Activated CD4-positive, CD25-positive, alpha-beta regulatory T cell treated with anti-CD3 and anti-CD28 coated beads, Interleukin-2, amount 50 U/mL, for 72 hours (primary cell): ENCODE measurements at regions not wholly inside any gene's neighbourhood (a gene's known extent, or its start where the extent isn't known, plus 50 kb on each side); places are given as distances from the start of the nearest gene placed in this dataset.
"Not testable (repeated sequence)": the region's sequence is repeated elsewhere in the genome, so short reads cannot be mapped to it uniquely, and the experiment has no call there.

ENCODE experiments used
- DNase-seq: peaks from one replicate; pipeline ENCODE4 v3.0.0; 2021

DNA sequence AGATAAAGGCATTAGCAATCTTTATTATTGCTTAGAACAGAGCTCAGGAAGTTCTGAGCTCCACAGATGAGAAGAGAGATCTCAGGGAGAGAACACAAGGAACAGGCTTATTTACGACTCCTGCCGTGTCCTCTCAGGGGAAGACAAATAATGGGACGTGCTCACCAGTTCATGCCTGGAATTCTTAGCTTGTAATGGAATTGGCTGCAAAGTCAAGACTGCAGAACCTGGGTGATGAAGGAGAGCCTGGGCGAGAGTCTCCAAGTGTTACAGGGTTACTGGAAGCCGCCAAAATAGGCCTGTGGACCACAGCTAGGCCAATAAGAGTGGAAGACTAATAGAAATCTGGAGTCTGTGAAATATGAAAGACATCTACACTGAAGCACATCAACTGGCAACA is 174.5 kb upstream of the ADAMTSL1 start:
- DNase-seq = no peak

DNA sequence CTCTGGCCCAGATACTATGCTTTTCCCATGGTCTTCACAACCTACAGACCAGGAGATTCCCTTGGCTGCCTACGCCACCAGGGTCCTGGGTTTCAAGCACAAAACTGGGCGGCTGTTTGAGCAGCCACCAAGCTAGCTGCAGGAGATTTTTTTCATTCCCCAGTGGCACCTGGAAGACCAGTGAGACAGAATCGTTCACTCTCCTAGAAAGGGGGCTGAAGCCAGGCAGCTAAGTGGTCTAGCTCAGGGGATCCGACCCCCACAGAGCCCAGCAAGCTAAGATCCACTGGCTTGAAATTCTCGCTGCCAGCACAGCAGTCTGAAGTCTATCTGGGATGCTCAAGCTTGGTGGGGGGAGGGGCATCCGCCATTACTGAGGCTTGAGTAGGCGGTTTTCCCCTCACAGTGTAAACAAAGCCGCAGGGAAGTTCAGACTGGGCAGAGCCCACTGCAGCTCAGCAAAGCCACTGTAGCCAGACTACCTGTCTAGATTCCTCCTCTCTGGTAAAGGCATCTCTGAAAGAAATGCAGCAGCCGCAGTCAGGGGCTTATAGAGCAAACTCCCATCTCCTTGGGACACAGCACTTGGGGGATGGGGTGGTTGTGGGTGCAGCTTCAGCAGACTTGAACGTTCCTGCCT is 168.7 kb upstream of the ADAMTSL1 start:
- not testable (repeated sequence) for DNase-seq

- no peak for DNase-seq
Measured at GRCh38 chr9:18314316-18314715, 159.6 kb upstream of the ADAMTSL1 start.

DNA sequence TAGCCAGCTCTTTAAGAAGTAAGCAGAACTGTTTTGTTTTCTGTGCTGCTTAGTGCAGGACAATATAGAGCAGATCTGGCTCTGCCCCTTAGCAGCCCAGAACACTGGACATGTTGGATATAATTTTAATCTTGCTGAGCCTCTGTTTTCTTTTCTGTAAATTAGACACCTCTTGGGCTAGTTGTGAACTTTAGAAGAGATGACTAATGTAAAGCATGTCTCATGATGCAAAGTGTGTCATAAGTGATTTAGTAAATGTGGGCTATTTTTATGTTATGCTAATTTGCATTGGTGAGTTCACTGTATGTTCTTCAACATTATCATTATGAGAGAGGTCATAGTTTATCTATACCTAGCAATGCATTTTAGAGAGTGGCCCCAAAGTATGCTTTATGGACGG is 156.1 kb upstream of the ADAMTSL1 start:
- no peak for DNase-seq

GRCh38 chr9:18319918-18320445 is 154.0 kb upstream of the ADAMTSL1 start:
- no peak for DNase-seq

DNA sequence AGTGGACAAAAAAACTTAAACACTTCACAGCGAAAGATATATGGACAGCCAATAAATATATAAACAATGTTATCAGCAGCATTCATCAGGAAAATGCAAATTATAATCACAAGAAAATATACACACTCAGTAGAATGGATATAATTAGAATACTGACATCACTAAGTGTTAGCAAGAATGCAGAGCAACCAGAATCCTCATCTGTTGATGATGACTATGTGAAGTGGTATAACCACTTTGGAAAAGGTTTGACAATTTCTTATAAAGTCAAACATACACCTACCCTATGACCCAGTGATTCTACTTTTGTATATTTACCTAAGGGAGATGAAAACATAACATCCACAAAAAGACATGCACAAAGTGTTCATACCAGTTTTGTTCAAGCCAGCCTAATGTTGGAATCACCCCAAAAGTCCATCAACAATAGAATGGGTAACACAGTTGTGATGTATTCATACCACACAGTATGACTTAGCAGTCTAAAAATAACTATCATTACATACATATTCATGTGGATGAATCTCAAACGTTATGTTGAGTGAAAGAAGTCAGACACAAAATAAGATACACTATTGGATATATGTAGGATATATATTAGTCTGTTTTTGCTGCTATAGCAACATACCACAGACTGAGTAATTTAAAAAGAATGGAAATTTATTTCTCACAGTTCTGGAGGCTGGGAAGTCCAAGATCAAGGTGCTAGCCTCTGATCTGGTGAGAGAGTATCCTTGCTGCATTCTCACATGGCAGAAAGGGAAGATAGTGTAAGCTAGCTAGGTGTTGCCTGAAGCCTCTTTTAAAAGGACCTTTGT is 148.8 kb upstream of the ADAMTSL1 start:
- no peak for DNase-seq

GRCh38 chr9:18325746-18326011 is 148.3 kb upstream of the ADAMTSL1 start:
- DNase-seq = not testable (repeated sequence)

- DNase-seq = no peak
Measured at GRCh38 chr9:18327121-18327520, 146.8 kb upstream of the ADAMTSL1 start.

GRCh38 chr9:18330401-18331309 is 143.3 kb upstream of the ADAMTSL1 start:
- no peak for DNase-seq

- no peak for DNase-seq
Measured at GRCh38 chr9:18331310-18331684, 142.7 kb upstream of the ADAMTSL1 start.

DNA sequence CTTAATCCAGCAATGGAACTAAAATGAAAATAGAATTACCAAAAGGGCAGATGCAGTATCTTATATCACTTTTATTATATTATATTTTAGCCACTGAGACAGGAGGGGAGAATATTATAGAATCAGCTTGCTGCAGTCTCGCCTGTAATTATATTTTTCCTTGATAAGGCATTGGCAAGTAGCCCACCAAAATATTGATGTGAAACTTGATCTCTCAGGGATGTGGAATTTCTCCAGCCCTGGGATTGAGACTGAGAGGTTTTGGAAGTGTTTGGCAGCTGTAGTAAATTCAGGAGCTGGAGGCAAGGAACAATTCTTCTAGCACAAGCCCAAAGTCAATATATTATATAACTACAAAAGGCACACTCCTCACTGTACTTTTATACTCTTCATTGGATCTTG is 142.1 kb upstream of the ADAMTSL1 start:
- DNase-seq = no peak

- DNase-seq = no peak
Measured at GRCh38 chr9:18333157-18333556, 140.8 kb upstream of the ADAMTSL1 start.

GRCh38 chr9:18335825-18336224 is 138.1 kb upstream of the ADAMTSL1 start:
- DNase-seq = no peak

DNA sequence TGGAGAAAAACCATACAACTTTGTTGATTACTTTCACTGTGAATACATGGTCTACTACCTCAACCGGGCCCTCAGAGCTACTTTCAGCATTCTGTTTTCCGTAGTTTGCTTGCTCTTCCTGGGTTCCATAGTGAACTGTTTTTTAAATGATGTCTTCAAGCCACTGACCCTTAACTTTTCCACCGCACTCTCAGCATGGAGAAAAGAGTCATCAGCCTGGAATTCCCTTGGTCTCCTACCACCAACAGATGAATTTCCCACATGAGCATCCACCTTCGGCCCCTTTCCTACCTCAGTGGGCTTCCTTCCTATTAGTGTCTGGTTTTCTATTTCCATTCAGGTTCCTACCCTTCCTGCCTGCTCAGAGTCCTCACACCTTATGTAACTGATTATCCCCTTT is 135.9 kb upstream of the ADAMTSL1 start:
- no peak for DNase-seq

- DNase-seq = no peak
Measured at GRCh38 chr9:18343784-18344183, 130.2 kb upstream of the ADAMTSL1 start.

DNA sequence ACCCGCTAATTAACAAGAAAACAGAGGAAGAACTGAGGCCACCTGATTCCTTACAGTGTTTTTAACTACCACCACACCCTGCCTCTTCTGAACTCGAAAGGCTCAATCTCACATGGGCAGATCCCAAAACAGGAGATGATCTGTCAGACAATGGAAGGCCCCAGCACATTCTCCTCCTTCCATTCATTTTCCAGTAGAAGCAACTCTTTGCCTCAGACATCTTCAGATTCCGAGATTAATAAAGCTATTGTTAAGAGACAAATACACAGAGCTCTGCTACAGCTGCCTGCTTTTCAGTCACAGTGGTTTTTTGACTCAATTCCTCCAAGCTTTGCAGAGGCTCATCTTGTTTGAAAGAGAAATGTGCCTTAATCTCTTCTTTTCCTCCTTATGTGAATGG is 127.2 kb upstream of the ADAMTSL1 start:
- DNase-seq = no peak

DNA sequence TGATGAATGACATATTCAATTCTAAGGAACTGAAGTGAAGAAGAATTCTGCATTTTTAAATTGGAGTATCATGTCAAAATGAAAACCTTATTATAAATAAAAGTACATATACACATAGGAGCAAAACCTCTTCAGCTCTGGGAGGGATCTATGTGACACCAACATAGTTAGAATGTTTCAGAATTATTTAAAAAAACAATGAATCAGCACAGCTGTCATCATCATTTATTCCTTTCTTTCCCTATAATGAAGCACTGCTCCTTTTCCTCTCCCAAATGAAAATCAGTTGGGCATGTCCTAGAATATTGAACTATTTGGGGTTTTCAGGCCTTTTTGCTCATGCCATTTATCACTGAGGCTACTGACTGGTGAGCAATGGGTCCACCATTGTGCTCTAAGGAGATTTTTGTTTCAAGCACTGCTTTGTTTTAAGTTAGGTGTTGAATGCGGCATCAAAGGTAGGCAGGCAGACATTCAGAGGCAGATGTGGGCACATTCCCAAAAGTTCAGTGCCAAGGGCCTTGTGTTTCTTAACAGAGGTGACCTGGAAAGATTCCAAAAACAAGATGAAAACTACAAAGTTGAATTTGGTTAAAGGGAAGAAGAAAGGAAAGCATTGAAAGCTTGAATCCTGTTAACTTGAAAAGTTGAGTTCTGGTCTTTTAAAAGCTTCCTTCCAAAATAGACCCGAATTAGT is 126.4 kb upstream of the ADAMTSL1 start:
- no peak for DNase-seq

DNA sequence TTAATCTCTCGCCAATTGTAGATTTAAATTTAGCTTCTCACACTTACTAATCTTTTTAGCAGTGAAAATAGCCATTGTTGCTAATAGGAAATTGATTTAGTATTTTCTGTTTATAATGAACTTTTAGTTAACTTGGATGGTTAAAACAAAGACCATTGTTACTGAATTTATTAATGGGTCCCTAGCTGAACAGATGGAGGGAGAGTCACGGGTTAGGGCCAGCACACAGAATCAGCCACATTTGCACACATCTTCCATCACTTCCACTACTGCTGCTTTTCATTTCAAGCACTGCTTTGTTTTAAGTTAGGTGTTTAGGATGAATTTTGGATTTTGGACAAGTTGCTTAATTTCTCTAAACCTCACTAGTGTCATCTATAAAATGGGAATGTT is 125.9 kb upstream of the ADAMTSL1 start:
- DNase-seq = no peak

DNA sequence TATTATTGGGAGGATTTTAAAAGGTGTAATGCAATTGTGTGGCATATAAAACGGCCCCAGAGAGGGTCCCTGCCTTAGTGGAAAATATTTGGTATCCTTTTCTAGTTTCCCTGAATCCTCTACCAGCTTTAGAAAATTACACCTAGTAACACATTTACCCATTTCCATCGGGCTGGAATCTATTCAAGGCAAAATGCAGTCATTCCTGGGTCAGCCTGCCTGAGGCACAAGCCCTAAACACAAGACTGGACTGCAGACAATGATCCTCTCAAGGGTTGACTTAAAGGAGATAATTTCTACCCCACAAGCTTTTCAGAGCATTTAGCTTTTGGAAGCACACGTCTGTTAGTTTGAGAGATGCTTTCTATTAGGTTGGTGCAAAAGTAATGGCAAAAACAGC is 124.4 kb upstream of the ADAMTSL1 start:
- DNase-seq = no peak

- DNase-seq = no peak
Measured at GRCh38 chr9:18350036-18350435, 123.9 kb upstream of the ADAMTSL1 start.

DNA sequence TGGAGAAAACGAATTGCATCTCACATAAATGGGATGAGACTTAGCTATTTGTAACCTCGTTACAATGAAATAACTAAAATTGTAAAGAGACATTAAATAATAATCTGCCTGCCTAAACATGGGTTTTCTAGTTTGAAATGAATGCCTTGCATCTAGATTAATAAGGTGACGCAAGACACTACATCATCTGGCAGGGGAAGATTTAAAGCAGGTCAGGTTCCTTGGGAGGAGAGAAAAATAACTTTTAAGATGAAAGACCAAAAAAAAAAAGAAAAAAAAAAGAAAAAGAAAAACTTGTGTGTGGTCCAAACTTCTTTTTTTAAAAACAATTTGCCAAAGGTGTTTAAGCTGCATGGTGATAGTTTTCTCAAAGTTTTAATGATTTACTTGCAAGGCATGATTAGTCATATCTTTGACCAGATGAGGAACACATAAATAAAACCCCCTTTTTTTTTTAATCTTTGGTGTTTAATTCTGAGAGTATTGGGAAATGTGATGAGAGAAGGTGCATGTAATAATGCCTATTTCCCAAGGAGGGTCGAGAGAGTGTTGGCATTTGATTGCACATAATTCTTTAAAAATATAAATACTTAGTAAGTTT is 122.9 kb upstream of the ADAMTSL1 start:
- no peak for DNase-seq

DNA sequence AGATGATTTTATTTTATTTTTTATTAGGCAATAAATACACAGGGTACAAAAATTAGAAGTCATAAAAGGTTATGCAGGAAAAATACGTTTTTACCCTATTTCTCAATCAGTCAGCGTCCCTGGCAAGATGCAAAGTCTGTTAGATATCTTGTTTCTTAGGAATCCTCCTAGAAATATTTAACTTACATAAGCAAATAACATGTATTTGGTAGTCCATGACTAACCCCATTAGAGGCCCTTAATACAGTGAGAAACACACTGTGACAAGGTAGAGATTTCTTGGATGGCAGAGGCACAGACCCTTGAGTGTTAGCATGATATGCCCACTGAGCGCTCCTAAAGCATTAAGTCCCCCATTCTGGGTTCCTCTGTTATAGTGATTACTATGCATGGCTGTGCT is 121.2 kb upstream of the ADAMTSL1 start:
- no peak for DNase-seq

DNA sequence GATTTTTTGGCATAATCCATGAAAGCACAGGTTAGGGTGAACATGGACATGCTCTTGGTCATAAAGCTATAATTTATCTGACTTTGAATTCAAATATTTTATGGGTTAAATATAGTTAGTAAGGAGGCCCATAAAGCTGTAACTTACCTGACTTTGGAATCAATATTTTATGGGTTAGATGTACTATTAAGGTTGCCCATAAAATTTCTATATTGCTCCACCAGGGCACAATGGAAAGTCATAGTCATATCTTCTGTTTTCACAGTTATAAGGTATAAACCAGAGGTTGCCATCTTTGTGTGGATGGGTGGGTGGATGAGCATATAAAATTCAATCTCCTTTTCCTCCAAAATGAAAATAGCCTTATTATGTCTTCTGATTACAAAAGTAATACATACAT is 120.5 kb upstream of the ADAMTSL1 start:
- DNase-seq = no peak
